Epithelial cell of prostate (primary cell): ENCODE measurements at regions not wholly inside any gene's neighbourhood (a gene's known extent, or its start where the extent isn't known, plus 50 kb on each side); places are given as distances from the start of the nearest gene placed in this dataset.

Experiments
- DNase-seq: peaks from one replicate; pipeline ENCODE4 v3.0.0-alpha.2; 2011; ENCODE audit warnings: low read depth, low spot score
- H3K27ac ChIP-seq: fragments of 450-650 bp; 2 replicates; pipeline ENCODE4 v1.5.1; 2017; ENCODE audit warnings: mild to moderate bottlenecking

DNA sequence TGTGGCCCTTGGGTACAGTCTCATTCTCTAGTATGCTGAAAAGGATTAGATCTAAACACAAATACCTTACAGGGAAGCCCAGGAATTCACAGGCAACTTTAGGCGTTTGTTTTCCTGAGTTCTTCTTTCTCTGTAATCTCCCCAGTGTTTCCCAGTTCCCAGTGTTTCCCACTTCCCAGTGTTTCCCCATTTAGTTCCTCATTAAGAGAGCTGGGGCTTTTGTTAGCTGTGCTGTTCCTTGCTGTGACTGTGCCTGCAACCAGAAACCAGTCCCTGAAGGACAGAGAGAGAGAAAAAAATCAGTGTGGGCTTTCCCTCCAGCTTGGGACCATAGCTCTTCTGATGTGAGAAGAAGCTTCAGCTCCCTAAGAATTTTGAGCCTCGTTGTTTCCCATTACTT is 802.9 kb upstream of the COBL start:
- H3K27ac ChIP-seq: no peak overlapping the region
- DNase-seq: no peak

DNA sequence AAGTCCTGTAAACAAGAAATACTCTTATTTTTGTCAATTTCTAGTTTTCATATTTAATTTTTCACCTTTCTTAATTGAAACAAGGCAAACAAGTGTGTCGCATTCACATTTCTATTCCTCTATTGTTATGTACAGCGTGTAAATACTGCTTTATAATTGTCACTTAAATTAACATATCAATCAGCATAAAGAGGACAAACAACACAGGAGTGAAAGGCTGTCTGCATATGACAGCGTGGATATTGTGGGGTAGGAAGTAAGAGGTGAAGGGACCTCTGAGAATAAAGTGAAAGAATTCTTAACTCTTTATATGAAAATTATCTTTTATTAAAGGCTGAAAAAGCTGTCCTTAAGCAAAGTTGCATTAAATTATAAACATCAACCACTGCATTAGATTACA is 797.9 kb upstream of the COBL start:
- DNase-seq: no peak
- H3K27ac ChIP-seq: no peak overlapping the region

DNA sequence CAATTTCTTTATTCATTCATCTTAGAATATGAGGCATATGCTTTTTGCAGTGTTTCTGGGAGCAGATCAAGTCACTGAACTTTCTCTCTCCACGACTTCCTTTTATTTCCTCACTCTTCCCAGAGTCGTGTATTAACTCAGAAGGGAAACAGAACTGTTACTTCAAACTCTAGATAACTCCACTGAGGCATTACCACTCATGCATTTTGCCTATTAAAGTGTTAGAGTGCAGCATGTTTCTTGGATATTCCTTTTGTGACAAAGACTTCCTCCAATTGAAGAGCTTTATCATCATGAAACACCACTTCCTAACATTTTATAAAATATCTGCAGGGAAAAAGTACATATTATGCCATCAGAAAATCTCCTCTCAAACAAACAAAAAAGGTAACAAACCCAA is 797.4 kb upstream of the COBL start:
- DNase-seq: no peak
- H3K27ac ChIP-seq: no peak overlapping the region

DNA sequence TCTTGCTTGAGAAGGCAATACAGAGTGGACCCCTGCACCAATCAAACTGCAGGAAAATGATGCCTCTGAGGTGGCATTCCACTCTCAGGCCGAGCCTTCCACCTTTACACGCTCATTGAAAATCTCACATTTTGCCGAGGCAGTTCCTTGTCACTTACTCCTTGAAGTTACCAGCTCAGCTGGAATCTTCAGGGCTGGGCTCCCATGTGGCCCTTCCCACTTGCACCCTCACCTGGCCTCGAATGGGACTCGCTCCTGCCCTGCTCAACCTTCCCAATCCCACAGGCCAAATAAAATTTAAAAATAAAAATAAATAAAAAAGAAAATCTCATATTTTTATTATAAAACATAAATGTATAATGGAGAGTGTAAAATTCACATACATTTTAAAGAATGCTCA is 790.7 kb upstream of the COBL start:
- H3K27ac ChIP-seq: no peak overlapping the region
- DNase-seq: no peak

DNA sequence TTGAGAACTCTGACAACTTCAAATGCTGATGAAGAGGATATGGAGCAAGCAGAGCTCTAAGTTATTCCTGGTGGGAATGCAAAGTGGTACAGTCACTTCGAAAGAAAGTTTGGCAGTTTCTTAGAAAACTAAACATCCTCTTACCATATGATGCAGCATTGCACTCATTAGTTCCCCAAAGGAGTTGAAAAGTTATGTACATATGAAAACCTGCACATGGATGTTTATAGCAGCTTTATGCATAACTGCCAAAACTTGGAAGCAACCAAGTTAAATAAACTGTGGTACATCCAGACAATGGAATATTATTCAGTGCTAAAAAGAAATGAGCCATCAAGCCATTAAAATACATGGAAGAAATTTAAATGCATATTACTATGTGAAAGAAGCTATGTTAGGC is 779.3 kb upstream of the COBL start:
- DNase-seq: no peak
- H3K27ac ChIP-seq: no peak overlapping the region

DNA sequence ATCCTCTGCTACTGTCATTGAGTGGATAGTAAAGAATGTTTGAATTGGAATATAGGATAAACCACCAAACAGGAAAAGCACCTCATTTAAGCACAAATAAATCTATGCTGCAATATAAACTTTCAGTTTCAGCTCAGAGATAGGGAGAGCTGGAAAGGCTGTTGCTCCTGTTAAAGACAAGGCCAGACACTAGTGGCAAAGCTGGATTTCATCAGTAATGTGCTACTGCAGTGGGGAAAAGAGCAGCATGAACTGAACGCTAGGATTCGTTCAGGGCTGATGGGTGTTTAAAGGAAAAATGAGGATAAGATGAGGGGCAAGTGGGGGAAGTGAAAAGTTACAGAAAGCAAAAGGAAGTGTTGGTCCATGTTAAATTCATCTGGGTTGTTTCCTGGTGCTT is 775.4 kb upstream of the COBL start:
- no peak overlapping the region for H3K27ac ChIP-seq
- DNase-seq: no peak

DNA sequence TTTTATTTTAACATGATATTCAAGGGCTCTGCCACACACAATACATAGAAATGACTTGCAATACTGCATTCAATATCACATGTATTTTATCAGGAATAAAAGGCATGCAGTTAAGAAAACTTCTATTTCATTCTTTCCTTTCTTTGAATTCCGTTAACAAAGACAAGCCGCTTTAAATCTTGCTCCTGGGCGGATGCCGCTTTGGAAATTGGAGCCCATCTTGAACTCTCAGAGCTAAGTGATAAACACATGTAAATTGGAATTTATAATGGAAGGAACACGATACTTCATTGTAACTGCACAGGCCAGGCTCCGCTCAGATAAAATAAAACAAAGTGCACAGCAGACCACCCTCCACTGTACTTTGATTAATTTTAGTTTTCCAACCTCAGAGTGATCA is 774.5 kb upstream of the COBL start:
- no peak for DNase-seq
- no peak overlapping the region for H3K27ac ChIP-seq

DNA sequence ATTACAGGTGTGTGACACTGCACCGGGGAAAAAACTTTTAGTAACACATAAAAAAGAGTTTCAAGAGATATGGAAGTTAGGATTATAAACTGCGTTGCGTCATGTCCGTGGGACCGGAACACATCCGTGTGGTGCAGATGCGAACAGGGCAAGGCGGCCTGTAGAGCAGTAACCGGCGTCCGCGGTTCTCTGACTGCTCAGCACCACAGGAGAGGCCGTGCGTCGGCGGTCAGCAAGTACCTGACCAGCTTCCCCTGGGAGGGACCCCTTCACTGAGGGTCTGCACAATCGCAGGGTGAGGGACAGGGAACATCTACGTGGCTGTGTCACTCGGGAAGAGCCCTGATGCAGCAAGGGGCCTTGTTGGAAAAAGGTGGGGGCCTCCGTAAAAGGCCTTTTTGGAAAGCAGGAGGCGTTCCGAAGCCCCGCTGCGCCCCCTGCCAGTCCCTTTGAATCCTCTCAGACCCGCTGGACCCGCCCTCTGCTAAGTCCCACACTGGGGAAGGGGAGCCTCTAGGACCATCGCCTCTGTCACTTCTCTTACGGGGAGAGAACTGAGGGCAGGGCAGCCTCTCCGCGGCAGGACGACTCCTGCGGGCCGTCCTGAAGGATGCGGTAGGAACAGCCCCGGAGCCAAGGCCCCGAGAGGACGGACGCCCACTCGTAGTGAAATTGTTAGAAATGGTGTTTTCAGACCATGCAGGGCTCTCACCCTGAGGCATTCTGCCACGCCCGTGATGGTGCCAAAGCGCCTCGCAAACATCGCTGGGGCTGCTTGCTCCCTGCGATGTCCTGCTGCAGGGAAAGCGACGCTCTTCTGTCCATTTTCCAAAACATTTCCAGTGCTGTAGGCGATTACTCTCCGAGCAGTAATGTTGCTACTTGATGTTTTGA is 771.6 kb upstream of the COBL start:
- no peak overlapping the region for H3K27ac ChIP-seq
- DNase-seq: no peak

DNA sequence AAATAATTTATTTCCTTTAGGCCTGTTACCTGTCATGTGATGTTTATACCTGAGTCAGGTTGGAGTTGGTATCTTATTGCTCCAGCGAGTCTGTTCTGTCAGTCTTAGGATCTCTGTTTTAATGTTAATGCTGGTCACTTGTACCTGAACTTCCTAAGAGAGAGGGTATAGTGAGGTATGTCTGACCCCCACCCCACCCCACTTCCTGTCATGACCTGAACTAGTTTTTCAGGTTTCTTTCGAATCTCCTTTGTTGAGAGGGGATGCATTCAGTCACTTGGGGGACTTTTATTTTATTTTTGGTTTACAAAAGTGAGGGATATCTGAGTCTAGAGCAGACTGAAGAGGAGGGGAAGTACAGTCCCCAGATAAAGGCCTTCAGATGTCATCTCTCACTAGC is 769.0 kb upstream of the COBL start:
- DNase-seq: no peak
- H3K27ac ChIP-seq: no peak overlapping the region

DNA sequence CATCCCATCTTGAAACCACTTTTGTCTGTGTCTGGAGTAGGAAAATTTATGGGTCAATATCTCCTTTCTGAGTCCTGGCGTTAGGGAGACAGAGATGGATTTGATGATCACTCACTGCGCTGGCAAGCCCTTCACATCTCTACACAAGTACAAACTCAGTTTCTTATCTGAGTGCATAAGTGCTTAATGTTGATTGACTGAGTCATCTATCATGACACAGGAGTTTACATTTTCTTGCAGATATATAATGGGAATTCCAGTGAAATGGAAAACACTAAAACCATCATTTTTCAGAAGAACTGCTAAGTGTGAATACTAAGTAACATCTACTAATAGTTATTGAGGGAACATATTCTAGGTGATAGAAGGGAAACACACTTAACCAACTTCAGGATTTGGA is 763.9 kb upstream of the COBL start:
- no peak for DNase-seq

DNA sequence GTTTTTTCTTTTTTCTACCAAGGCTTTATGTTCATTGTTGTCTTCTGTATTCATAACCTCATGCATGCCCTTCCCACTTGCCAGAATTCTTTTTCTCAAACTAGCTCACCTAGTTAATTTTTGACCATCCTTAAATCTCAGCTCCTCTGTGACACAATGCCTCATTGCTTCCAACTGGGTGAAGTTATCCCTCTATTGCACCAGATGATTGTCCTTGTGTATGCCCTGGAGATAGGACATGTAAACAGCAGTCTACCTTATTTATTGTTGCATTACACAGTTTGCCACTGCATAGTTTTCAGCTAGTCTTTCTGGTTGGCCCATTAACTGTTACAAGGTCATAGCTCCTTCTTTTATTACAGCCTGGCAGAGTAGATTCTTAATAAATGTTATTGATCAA is 763.1 kb upstream of the COBL start:
- no peak overlapping the region for H3K27ac ChIP-seq
- DNase-seq: no peak

More for the DNA sequence above, 763.9 kb upstream of the COBL start:
- no peak overlapping the region for H3K27ac ChIP-seq

DNA sequence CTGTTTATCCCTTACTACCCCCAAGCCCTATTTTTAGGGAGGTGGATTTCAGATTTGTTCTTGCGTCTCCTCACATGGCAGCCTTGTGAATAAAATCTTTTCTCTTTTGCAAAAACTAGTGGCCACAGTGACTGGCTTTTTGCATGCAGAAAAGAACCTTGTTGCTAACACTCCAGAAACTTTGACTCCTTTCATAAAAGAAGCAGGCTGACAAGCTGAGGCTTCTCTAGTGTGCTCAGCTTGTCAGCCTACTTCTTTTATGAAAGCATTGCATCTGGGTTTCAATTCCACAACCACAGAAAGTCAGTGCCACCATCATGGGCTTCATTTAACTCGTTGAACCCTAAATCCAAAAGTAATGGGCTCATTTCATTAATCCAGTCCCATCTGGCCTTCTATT is 761.0 kb upstream of the COBL start:
- H3K27ac ChIP-seq: no peak overlapping the region
- DNase-seq: no peak

DNA sequence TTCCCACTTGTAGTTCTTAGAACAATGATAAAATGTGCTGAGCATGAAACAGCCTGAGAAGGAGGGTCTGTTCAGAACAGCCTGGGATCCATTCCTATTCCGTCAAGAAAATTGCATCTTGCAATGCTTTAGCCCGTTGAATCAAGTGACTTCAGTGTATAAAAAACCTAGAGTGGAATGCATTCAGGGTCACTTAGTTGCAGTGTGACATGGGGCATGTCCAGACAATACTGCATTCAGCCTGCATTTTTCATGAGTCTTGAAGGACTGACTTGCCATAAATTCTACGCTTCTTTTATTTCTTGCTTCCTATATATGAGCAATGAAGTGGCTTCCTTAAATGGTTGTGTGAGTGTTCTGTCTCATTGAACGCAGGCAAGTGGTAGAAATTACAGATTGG is 758.3 kb upstream of the COBL start:
- no peak for DNase-seq
- no peak overlapping the region for H3K27ac ChIP-seq

DNA sequence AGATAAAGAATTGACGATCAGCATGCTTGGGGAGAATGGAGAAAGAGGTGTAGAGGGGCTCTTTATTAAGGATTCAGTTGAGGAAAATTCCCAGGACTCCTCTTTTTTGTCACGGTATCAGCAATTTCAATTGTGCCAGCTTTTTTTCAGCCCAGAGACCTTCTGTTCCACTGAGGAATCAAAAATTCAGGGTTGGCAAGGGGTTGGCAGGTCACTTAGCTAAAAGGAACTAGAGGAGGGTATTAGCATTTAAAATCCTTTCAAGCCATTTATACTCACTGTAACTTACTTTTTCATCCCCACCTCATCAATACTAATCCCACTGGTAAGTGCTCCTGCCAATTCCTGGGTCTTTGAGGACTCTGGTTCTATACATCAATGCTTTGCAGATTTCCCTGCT is 757.5 kb upstream of the COBL start:
- no peak overlapping the region for H3K27ac ChIP-seq
- DNase-seq: no peak

DNA sequence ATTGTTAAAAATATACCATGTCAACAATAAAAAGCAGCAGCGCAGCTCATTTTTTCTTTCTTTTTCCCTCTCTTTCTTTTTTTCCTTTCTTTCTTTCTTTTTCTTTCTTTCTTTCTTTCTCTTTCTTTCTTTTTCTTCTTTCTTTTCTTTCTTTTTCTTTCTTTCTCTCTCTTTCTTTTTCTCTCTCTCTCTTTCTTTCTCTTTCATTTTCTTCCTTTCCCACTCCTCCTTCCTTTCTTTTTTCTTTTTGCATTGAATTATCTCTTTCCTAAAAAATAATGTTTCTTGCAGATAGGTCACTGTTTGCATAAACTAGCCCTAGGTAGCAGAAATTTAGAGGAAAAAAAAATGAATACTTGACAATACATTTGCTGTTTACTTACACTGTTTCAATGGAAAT is 755.1 kb upstream of the COBL start:
- no peak for DNase-seq
- no peak overlapping the region for H3K27ac ChIP-seq

DNA sequence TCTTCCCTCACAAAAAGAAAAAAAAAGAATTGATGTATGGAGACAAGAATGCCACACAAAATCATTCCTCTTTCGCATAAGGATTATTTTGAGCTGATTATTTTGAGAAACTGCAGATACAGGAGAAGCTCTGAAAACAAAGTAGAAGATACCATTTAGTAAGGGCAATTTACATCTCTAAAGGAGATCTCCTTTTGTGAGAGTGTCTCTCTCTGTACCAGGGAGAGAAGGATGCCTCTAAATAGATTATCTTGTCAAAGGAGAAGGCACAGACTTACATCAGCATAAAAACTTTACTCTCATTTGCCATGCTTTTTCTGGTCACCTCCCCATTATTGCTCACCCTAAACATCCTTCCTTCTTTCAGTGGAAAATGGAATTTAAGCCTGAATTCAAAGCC is 747.9 kb upstream of the COBL start:
- no peak for DNase-seq

DNA sequence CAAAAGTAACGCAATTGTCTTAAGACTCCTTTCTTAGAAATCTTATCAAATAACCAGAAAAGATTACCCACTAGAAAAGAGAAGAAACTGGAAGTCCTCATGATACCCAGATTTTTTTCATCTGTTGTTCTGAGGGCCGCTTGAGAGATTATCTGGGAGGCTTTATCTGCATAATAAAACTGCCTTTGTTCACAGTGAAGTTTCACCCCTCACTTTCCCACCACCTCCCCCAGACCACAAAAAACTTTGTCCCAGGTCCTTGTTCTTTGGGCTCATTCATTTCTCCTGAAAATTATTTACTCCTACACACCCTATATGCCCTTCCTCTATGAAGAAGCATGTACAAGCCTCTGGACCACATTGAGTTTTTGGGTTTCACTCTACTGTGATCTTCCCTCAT is 745.1 kb upstream of the COBL start:
- DNase-seq: no peak
- H3K27ac ChIP-seq: no peak overlapping the region

More for the DNA sequence above, 747.9 kb upstream of the COBL start:
- no peak overlapping the region for H3K27ac ChIP-seq

DNA sequence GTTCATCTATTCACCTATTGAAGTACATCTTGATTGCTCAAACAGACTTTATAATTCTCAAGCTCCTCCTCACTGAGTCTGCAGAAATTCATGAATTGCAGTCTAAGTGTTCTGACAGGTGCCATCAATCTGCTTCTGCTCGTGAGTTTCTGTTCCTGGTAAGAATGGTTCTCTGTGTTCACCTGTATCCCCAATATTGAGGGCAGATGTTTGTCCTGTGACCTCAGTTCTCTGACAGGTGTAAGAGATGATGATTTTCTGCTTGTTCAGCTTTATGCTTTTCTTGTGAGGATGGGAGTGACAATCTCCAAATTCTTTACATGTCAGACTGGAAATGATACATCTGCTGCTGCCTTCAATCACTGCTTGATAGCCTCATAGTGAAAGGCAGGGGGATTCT is 736.9 kb upstream of the COBL start:
- DNase-seq: no peak
- no peak overlapping the region for H3K27ac ChIP-seq

DNA sequence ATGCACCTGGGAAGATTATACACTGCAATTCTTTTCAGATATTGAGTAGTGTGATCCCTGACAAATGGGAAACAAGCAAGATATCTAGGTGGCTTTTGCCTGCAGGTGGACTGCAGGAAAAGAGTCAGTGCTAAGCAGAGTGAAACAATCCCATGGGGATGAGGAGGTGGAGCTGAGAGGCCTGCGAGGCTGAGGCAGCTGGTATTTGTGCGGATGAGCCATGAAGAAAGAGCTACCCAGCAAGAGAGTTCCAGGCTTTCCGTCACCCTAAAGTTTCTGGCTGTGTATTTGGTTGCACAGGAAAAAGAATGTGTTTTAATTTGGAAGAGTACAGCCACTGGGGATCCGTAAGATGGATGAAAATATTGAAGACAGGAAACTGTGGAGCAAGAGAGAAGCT is 714.1 kb upstream of the COBL start:
- no peak for DNase-seq
- H3K27ac ChIP-seq: no peak overlapping the region

DNA sequence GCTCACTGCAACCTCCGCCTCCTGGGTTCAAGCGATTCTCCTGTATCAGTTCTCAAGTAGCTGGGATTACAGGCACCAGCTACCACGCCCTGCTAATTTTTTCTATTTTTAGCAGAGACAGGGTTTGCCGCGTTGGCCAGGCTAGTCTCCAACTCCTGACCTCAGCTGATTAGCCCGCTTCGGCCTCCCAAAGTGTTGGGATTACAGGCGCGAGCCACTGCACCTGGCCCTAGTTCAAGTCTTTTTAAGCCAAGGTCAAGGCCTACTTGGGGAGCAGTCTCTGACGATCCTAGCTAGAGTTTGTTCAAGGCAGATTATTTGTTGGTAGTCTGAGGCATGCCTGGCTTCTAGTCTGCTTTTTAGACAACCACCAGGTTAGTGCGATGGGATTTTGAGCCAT is 709.5 kb upstream of the COBL start:
- H3K27ac ChIP-seq: no peak overlapping the region
- no peak for DNase-seq

DNA sequence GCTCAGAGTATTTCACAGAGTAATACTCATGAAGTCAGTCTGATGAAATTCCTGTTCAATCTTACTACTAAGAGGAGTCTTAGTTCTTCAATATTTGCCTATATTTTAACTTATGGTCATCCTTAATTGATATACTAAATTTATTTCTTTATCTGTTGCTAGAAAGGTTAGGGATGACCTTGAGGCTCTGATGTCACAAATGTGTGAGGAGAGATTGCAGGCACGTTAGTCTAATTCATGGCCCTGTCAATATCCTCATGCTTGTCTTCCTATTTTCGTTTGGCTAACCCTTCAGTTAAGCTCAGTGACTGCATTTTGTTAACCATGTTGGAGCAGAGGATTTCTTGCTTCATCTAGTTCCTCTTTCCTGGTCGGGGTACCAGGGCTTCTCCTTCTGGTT is 704.7 kb upstream of the COBL start:
- no peak overlapping the region for H3K27ac ChIP-seq
- DNase-seq: no peak

DNA sequence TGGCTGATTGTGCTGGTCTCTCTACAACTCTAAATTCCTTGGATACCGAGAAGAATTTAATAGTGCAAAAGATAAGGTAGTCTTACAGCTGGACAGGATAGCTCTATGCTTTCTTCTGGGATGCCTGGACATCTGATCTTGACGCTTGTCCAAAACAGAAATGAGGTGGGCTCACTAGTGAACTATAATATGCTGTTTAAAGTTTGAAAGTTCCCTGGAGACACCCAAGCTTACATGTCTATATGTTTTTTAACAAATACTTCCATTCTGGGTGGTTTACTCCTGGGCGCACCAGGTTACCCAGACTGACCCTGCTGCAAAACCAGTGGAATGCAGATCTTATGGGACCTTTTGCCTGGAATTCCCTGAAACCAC is 702.1 kb upstream of the COBL start:
- DNase-seq: no peak
- H3K27ac ChIP-seq: no peak overlapping the region
